Transverse colon (tissue), 3 donors: ENCODE measurements at regions not wholly inside any gene's neighbourhood (a gene's known extent, or its start where the extent isn't known, plus 50 kb on each side); places are given as distances from the start of the nearest gene placed in this dataset.

Experiments used
- EP300 ChIP-seq: sonication (generic); formaldehyde crosslinking; IDR thresholded peaks from one replicate; pipeline ENCODE4 v1.6.1; 2017; ENCODE audit warnings: antibody characterized with exemption, low read depth
- POLR2AphosphoS5 ChIP-seq, 3 donors: sonication (generic); formaldehyde crosslinking; IDR thresholded peaks; one replicate each; pipeline ENCODE4 v1.6.1; 2016; ENCODE audit warnings: antibody characterized with exemption in 3 of 3

DNA sequence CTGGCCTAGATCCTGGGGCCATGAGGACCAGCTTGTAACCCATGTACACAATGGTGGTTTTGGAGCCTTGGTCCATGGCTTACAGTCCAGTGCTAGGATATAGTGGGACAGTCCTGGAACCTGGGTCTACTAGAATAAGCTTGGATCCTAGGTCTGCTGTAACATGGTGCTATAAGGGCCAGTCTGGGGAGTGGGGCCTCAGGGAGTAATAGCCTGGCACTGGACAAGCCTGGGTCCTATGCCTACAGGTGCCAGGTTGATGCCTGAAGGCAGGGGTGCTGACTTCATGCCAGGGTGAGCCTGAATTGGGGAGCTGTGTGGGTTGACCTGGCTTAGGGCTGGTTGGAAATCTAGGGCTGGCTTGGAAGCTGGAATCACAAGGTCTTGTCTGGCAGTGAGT lies 756.3 kb upstream of the ADGRL3 start:
- no peak for TF ChIP-seq EP300
- TF ChIP-seq POLR2AphosphoS5 (IDR thresholded peaks at IDR 0.05) = no peak
